ENCODE measurements at regions not wholly inside any gene's neighbourhood (a gene's known extent, or its start where the extent isn't known, plus 50 kb on each side); places are given as distances from the start of the nearest gene placed in this dataset.
"Not testable (repeated sequence)": the region's sequence is repeated elsewhere in the genome, so short reads cannot be mapped to it uniquely, and the experiment has no call there.

GRCh38 chrX:65451663-65452062, 82.9 kb downstream of the LAS1L start:
- peak; percentile 14 for DNase-seq (ENCODE audit: low read depth)

GRCh38 chrX:65420154-65420553, 114.4 kb downstream of the LAS1L start:
- DNase-seq (ENCODE audit: low read depth) = no peak

- not testable (repeated sequence) for DNase-seq (ENCODE audit: low read depth)
These were observed 126.9 kb downstream of the LAS1L start for GRCh38 chrX:65407662-65408061.

- no peak for DNase-seq (ENCODE audit: low read depth)
These were observed 127.4 kb downstream of the LAS1L start for GRCh38 chrX:65407157-65407626.

GRCh38 chrX:65406532-65406931, 128.1 kb downstream of the LAS1L start:
- no peak for DNase-seq (ENCODE audit: low read depth)

- DNase-seq (ENCODE audit: low read depth) = no peak
These were observed 142.3 kb downstream of the LAS1L start for GRCh38 chrX:65392284-65392683.

GRCh38 chrX:65389120-65389519, 145.5 kb downstream of the LAS1L start:
- DNase-seq (ENCODE audit: low read depth) = not testable (repeated sequence)
